OCI-LY7 (cell line): ENCODE measurements at regions not wholly inside any gene's neighbourhood (a gene's known extent, or its start where the extent isn't known, plus 50 kb on each side); places are given as distances from the start of the nearest gene placed in this dataset.

Source experiments
- BruUV-seq: library from RNA; stranded (reverse); fragments of 400-500 nt; replicated peaks from 2 replicates; lab custom pipeline; 2021; lab: Mats Ljungman, UMichigan
- CTCF ChIA-PET: fragments of 300-600 bp; sonication (Branson Sonifier 250); formaldehyde crosslinking; loops from one replicate; lab custom pipeline; 2022; ENCODE audit warnings: antibody characterized with exemption; ENCODE audit not compliant: unreplicated experiment; lab: Charles Lee
- POLR2A ChIA-PET: fragments of 300-600 bp; sonication (Branson Sonifier 250); formaldehyde crosslinking; loops from one replicate; lab custom pipeline; 2022; ENCODE audit warnings: antibody characterized with exemption; lab: Charles Lee
- DNase-seq: peaks from one replicate; pipeline ENCODE4 v3.0.0-alpha.2; 2015; ENCODE audit warnings: low spot score
- H2AFZ ChIP-seq: fragments of 200-600 bp; sonication (generic), shearing (Covaris generic); 2 replicates; pipeline ENCODE4 v1.6.1; 2014; ENCODE audit warnings: mild to moderate bottlenecking, antibody characterized with exemption, low read length, moderate library complexity
- H3K27ac ChIP-seq: fragments of 200-600 bp; sonication (generic); 2 replicates; pipeline ENCODE4 v1.5.1; 2014; ENCODE audit warnings: mixed run types, low read depth, mild to moderate bottlenecking, moderate library complexity, low read length, inconsistent platforms; ENCODE audit not compliant: poor library complexity, severe bottlenecking
- H3K36me3 ChIP-seq: fragments of 200-600 bp; sonication (generic); 2 replicates; pipeline ENCODE4 v1.6.1; 2014; ENCODE audit warnings: mild to moderate bottlenecking, antibody characterized with exemption, low read length, moderate library complexity, mixed read lengths; ENCODE audit not compliant: insufficient read depth
- H3K4me1 ChIP-seq: fragments of 200-600 bp; sonication (generic); 2 replicates; pipeline ENCODE4 v1.5.1; 2014; ENCODE audit warnings: mild to moderate bottlenecking, low read length; ENCODE audit not compliant: insufficient read depth, poor library complexity, severe bottlenecking
- H3K4me2 ChIP-seq: fragments of 200-600 bp; sonication (generic); 2 replicates; pipeline ENCODE4 v1.6.1; 2014; ENCODE audit warnings: mild to moderate bottlenecking, low read length
- H3K4me3 ChIP-seq: fragments of 200-600 bp; sonication (generic); 2 replicates; pipeline ENCODE4 v1.5.1; 2014; ENCODE audit warnings: mild to moderate bottlenecking, low read depth, low read length; ENCODE audit not compliant: poor library complexity, severe bottlenecking
- H3K79me2 ChIP-seq: fragments of 200-600 bp; sonication (generic); 2 replicates; pipeline ENCODE4 v1.6.1; 2016; ENCODE audit warnings: low read depth, mild to moderate bottlenecking, low read length, moderate library complexity, mixed read lengths; ENCODE audit not compliant: insufficient read depth
- H3K9me2 ChIP-seq: fragments of 200-600 bp; sonication (generic); 2 replicates; pipeline ENCODE4 v1.6.1; 2016; ENCODE audit warnings: mild to moderate bottlenecking, low read length, mixed read lengths; ENCODE audit not compliant: insufficient read depth
- H3K9me3 ChIP-seq: fragments of 200-600 bp; sonication (generic); 2 replicates; pipeline ENCODE4 v1.6.1; 2014; ENCODE audit warnings: mild to moderate bottlenecking, mixed run types, low read length, mixed read lengths
- H4K20me1 ChIP-seq: fragments of 200-600 bp; sonication (generic); 2 replicates; pipeline ENCODE4 v1.6.1; 2014; ENCODE audit warnings: mild to moderate bottlenecking, antibody characterized with exemption, low read length, moderate library complexity, mixed read lengths; ENCODE audit not compliant: insufficient read depth
- EZH2phosphoT487 ChIP-seq: fragments of 200-600 bp; sonication (generic); IDR thresholded peaks from 2 replicates; pipeline ENCODE4 v1.6.1; 2018; ENCODE audit warnings: low read depth, borderline replicate concordance, mild to moderate bottlenecking, mixed run types, antibody characterized with exemption, low read length, moderate library complexity, mixed read lengths
- intact Hi-C: fragments of 100-400 bp; cut with micrococcal nuclease; formaldehyde crosslinking; loops from one replicate; pipeline ENCODE4 v1.10.0; 2022; ENCODE audit not compliant: unreplicated experiment
- TF ChIP-seq, protein P1 (sequence below): fragments of 200-600 bp; sonication (generic); conservative IDR thresholded peaks from 2 replicates; pipeline ENCODE4 v1.5.1; 2014; ENCODE audit warnings: mild to moderate bottlenecking, antibody characterized with exemption, low read length, moderate library complexity, mixed read lengths

DNA sequence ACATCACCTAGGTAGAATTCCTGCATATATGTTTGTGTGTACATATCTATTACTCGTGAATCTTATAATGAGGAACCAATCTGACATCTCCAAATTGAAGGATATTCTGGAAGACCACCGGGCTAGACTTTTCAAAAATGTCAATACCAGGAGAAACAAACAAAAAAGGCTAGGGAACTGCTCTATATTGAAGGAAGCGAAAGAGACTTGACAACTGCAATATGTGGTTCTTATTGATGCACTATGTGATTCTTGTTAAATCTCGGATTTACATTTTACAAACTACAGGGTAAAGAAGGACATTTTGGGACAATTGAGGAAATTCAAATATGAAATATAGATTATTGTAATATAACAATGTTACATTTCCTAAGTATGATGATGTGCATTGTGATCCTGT, 137.5 kb upstream of the CCDC54 start:
- H3K9me3 ChIP-seq = no peaks in the 10 kb centered on the region
- peak overlapping the region; percentile 88 for H3K4me2 ChIP-seq
- H3K36me3 ChIP-seq = no peaks in the 10 kb centered on the region
- H3K79me2 ChIP-seq = no peaks in the 10 kb centered on the region
- CTCF ChIA-PET = no interaction called here
- POLR2A ChIA-PET = interaction anchor here (1.3 kb wide), 1 partner anchor 41 kb away, joined by 4 read pairs; no protein-coding TSS in a partner anchor
- intact Hi-C loops = loop anchor here (2.0 to 10.0 kb wide), 7 partner anchors 191 to 1238 kb away; partner anchors contain the start of genes BBX and IFT57
- H3K27ac ChIP-seq = no peak overlapping the region
- no peaks in the 10 kb centered on the region for H3K9me2 ChIP-seq
- peak overlapping the region; percentile 81 for H3K4me3 ChIP-seq
- peak overlapping the region; percentile 99 for H2AFZ ChIP-seq
- peaks cover 40% of the 10 kb centered on the region for H3K4me1 ChIP-seq
- BruUV-seq = TSS peak; percentile 59
- no peaks in the 10 kb centered on the region for H4K20me1 ChIP-seq
- no peak for DNase-seq
- TF ChIP-seq, protein P1, sequence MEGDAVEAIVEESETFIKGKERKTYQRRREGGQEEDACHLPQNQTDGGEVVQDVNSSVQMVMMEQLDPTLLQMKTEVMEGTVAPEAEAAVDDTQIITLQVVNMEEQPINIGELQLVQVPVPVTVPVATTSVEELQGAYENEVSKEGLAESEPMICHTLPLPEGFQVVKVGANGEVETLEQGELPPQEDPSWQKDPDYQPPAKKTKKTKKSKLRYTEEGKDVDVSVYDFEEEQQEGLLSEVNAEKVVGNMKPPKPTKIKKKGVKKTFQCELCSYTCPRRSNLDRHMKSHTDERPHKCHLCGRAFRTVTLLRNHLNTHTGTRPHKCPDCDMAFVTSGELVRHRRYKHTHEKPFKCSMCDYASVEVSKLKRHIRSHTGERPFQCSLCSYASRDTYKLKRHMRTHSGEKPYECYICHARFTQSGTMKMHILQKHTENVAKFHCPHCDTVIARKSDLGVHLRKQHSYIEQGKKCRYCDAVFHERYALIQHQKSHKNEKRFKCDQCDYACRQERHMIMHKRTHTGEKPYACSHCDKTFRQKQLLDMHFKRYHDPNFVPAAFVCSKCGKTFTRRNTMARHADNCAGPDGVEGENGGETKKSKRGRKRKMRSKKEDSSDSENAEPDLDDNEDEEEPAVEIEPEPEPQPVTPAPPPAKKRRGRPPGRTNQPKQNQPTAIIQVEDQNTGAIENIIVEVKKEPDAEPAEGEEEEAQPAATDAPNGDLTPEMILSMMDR = no peak
- TF ChIP-seq EZH2phosphoT487 = no peak

DNA sequence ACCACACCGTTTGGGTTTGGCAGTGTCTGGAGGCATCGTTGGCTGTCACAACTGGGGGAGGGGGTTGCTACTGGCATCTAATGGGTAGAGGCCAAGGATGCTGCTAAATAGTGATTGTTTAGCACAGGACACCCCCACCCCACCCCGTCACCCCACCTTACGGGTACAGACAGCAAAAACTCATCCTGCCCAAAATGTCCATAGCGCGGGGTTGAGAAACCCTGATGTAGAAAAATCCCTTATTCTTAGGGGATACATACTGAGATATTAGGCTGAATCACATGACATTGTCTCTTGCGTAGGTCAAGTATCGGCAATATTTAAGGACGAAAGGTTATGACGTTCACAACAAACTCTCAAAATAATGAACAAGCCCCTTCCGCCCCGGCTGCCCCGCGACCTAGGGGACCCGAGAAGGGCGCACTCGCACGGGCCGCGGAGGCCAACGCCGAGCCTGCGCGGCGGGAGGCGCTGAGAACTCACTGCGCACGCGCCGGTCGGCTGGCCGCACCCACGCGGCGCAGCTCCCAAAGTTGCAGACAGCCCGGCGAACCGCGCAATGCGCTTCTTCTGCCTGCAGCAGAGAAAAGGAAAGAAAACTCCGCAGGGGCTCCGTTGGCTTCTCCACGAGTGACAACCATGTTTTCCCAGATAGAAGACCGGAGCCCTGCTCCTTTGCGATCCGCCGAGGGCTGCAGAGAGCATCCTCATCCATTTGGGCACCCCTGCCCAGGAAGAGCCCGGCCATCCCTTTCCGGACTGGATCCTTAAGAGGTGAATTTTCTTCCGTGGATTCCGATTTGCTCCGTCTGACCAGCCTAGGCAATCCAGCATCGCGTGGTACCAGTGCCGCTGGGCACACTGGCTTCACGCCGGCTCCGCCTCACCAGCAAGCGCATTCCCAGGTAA, 136.8 kb upstream of the CCDC54 start:
- H3K4me1 ChIP-seq = peaks cover 40% of the 10 kb centered on the region
- no peak for TF ChIP-seq EZH2phosphoT487
- TF ChIP-seq, protein P1 = no peak
- H4K20me1 ChIP-seq = no peaks in the 10 kb centered on the region
- no peak overlapping the region for H3K27ac ChIP-seq
- no TSS peak for BruUV-seq
- no peaks in the 10 kb centered on the region for H3K9me3 ChIP-seq
- H2AFZ ChIP-seq = peak overlapping the region; percentile 99
- ChIA-PET CTCF (no interaction called here), POLR2A (interaction anchor here (0.5 to 1.4 kb wide), 2 partner anchors 10 to 27 kb away, joined by 3 to 4 read pairs; no protein-coding TSS in a partner anchor)
- H3K4me3 ChIP-seq = peak overlapping the region; percentile 81
- H3K4me2 ChIP-seq = peak overlapping the region; percentile 88
- intact Hi-C loops = loop anchor here (2.0 to 5.0 kb wide), 2 partner anchors 190 to 282 kb away; partner anchors contain the start of gene BBX
- no peaks in the 10 kb centered on the region for H3K9me2 ChIP-seq
- no peaks in the 10 kb centered on the region for H3K36me3 ChIP-seq
- peak; percentile 85 for DNase-seq
- no peaks in the 10 kb centered on the region for H3K79me2 ChIP-seq
